VCaP (cell line): ENCODE measurements at regions not wholly inside any gene's neighbourhood (a gene's known extent, or its start where the extent isn't known, plus 50 kb on each side); places are given as distances from the start of the nearest gene placed in this dataset.

Source experiments
- H3K27ac ChIP-seq: fragments of 450-650 bp; 2 replicates; pipeline ENCODE4 v1.5.1; 2017
- TF ChIP-seq, protein P1 (sequence below): fragments of 450-650 bp; conservative IDR thresholded peaks from 2 replicates; pipeline ENCODE4 v1.5.1; 2017; ENCODE audit warnings: mild to moderate bottlenecking, moderate library complexity

DNA sequence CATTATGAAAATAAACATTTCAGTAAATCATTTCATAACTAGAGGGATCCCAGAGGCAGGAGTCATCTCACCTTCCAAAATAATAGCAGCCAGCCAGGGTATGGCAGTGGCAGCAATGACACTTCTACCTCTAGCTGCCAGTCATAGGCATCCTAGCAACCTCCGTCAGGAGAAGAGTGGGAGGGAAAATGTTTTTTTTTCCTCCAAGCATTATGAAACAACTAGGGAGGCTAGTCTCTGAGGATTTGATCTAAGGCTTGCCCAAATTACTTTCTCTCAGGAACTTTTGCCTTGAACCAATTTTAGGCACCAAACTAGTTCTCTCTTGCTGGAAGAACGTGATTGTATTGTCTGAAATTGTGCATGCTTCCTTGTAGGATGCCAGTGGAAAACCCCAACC, 208.7 kb upstream of the PREP start:
- TF ChIP-seq, protein P1, sequence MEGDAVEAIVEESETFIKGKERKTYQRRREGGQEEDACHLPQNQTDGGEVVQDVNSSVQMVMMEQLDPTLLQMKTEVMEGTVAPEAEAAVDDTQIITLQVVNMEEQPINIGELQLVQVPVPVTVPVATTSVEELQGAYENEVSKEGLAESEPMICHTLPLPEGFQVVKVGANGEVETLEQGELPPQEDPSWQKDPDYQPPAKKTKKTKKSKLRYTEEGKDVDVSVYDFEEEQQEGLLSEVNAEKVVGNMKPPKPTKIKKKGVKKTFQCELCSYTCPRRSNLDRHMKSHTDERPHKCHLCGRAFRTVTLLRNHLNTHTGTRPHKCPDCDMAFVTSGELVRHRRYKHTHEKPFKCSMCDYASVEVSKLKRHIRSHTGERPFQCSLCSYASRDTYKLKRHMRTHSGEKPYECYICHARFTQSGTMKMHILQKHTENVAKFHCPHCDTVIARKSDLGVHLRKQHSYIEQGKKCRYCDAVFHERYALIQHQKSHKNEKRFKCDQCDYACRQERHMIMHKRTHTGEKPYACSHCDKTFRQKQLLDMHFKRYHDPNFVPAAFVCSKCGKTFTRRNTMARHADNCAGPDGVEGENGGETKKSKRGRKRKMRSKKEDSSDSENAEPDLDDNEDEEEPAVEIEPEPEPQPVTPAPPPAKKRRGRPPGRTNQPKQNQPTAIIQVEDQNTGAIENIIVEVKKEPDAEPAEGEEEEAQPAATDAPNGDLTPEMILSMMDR: no peak
- no peak overlapping the region for H3K27ac ChIP-seq

DNA sequence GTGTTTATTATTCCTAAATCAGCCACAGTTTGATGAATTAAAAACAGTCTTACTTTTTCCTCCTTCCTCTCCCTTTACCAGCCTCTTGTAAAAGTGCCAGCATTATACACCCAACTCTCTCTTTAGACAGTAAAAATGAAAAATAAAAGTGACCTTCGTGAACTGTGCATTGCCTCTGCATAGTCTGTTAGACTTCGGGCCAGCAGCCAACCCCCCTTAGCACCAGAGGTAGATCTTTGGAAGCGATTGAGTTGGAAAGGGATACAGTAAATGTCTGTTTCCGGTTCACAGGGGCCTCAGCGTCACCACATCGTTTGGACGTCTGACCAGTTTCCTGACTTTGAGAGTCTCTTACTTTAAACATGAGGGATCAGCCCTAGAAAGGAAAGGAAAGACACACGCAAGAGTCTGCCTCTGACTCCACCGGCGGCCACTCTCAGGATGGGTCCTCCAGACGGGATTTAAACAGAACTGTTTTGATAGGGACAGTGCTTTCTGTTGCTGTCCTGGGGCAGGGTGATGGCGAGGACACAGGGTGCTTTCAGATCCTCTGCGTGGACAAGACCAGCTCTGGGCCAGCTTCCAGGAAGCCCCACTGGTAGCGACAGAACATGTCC, 206.6 kb upstream of the PREP start:
- H3K27ac ChIP-seq: peak overlapping the region; percentile 62; the same call in 1 of the 2 replicates
- TF ChIP-seq, protein P1: no peak

DNA sequence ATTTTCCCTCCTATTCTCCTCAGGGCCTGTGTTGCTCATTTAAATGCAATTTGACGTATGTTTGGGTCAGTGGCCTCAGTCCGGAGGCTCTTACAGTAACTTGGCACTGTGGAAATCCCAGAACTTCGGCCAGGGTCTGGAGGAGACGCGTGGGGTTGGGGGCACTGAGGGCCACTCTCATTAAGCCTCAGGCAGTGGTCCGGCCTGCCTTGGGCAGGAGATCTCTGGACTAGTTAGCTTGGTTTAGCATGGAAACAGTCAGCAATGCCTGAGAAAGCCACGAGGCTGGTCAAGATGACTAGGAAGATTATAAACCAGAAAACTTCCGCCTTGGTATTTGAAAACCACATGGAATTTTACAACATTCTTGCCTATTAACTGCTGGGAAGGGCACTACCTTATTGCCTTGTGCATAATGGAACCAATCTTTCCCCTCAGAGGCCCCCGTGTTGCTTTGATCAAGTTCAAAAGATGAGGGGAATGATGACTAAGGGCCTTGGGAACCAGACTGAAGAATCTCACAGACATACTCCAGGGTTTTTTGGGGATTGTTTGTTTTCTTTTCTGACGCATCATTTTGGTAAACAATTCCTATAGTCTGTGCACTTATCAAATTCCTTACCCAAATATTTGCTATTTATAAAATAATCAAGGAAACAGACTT, 206.0 kb upstream of the PREP start:
- peak overlapping the region; percentile 62; the same call in 1 of the 2 replicates for H3K27ac ChIP-seq

DNA sequence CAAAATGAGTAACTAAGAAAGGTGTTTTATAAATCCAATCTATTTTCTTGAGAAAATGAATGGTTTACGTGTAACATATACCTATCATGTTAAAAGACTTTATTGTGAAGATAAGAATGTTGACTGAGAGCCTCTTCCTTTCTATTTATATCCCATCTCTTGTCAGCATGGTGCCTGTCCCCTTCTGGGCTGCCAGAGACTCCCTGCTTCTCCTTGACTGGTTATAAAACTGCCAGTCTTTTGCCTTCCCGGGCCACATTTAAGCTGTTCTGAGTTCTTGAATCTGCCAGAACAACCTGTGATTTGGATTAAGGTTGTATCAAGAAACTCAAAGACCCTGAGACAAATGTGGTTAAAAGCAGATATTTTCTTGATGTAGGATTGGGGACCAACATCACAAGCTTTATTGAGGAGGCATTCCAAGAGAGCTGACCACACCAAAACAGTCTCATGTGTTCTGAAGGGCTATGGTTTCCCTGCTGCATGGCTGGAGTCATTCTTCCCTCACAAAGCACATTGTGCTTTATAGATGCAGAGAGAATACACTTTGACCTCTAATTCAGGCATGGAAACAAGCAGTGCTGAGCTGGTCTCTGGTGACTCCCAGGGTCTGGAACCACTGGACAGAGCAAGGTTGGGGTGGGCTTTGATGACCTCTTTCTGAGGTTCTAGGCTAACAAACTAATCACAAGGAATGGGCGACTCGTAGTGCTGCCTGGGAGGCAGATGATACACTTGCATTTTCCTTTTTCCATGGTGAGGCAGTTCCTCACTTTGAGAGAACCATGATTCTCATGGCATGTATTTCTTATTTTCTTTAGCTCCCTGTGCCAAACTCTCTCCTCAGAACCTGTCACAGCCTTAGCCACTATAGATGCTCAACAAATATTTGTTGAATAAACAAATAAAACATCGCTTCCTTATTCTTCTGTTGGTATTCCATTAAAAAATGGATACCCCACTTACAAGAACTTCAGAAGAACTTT, 205.0 kb upstream of the PREP start:
- TF ChIP-seq, protein P1: no peak
- peak overlapping the region; percentile 62 for H3K27ac ChIP-seq

More for the DNA sequence above, 206.0 kb upstream of the PREP start:
- TF ChIP-seq, protein P1: no peak

DNA sequence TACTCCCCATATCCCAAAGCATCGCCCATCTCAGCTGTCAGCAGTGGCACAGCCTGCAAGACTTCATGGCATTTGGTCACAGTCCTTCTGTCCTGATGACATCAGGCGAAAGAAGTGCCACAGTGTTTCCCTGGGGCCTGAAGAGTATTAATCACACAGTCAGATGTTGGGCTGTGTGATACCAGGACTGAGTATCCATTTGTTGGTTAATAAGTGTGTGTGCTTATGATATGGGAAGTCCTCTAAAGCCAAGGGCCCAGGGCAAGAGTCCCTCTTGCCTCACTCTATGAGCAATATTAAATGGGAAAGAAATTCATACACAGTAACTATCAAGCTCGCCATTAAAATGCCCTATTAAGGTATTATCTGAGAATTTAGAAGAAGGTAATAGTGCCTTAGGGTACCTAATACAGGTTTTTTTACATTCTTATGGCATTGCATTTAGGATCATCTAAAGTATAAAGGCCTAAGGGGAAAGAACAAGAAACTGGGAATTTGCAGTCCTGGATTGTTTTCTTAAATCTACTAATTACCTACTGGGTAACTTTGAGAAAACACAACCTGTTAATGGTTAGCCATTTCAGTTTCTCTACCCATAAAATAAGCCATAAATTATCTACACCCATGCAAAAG, 204.1 kb upstream of the PREP start:
- H3K27ac ChIP-seq: peak overlapping the region; percentile 62
- TF ChIP-seq, protein P1: no peak

DNA sequence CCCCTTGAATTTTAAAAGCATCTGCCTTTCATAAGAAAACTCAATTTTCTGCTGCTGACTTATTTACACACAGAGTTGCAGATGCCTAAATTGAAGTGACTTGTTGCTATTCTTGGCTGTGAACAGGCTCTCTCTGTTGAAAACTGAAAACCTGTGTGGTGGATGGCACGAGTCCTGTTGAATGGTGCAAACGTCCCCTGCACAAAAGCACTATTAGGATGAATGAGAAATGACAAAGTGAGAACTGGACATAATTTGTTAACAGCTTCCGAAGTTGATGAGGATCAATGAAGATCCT, 201.7 kb upstream of the PREP start:
- TF ChIP-seq, protein P1: no peak
- peak overlapping the region; percentile 58 for H3K27ac ChIP-seq
